ENCODE measurements at regions not wholly inside any gene's neighbourhood (a gene's known extent, or its start where the extent isn't known, plus 50 kb on each side); places are given as distances from the start of the nearest gene placed in this dataset.

GRCh38 chr3:141682921-141683320 lies 55.2 kb upstream of the RNF7 start:
- H3K36me3 ChIP-seq = no peaks in the 10 kb centered on the region
- peak overlapping the region in 1 of 2 donors; percentile 88 for H3K27ac ChIP-seq
- H3K4me3 ChIP-seq = no peak overlapping the region
- no peak for DNase-seq
- TF ChIP-seq CTCF (IDR thresholded peaks at IDR 0.05) = no peak
- peaks cover 13 to 60% of the 10 kb centered on the region in 2 donors for H3K4me1 ChIP-seq
- no peaks in the 10 kb centered on the region for H3K9me3 ChIP-seq
- no peaks in the 10 kb centered on the region for H3K27me3 ChIP-seq
- intact Hi-C loops (cut with DNase I) = no loop called here
- ATAC-seq = no peak

GRCh38 chr3:141684758-141685157 lies 53.3 kb upstream of the RNF7 start:
- TF ChIP-seq CTCF (IDR thresholded peaks at IDR 0.05) = no peak
- no peak for ATAC-seq
- H3K36me3 ChIP-seq = no peaks in the 10 kb centered on the region
- H3K27ac ChIP-seq = no peak overlapping the region
- H3K4me3 ChIP-seq = no peak overlapping the region
- no peaks in the 10 kb centered on the region for H3K27me3 ChIP-seq
- H3K9me3 ChIP-seq = no peaks in the 10 kb centered on the region
- intact Hi-C loops (cut with DNase I) = no loop called here
- peaks cover 13 to 51% of the 10 kb centered on the region in 2 donors for H3K4me1 ChIP-seq
- no peak for DNase-seq

- Histone ChIP-seq H3K4me1 (peaks cover 9 to 52% of the 10 kb centered on the region in 2 donors), H3K4me3 (peak overlapping the region in 1 of 2 donors; percentile 24), H3K27ac (peak overlapping the region; percentile 67 to 79), H3K9me3 (no peaks in the 10 kb centered on the region), H3K36me3 (no peaks in the 10 kb centered on the region), H3K27me3 (no peaks in the 10 kb centered on the region)
- TF ChIP-seq CTCF (IDR thresholded peaks at IDR 0.05) = no peak
- DNase-seq = peak in 3 of 4 donors; percentile 65 to 77 (median 68)
- ATAC-seq = peak; percentile 75
- intact Hi-C loops (cut with DNase I) = no loop called here
Measured at GRCh38 chr3:141686466-141687291, 51.4 kb upstream of the RNF7 start.
